Endothelial cell (in vitro differentiated cells): ENCODE measurements at regions not wholly inside any gene's neighbourhood (a gene's known extent, or its start where the extent isn't known, plus 50 kb on each side); places are given as distances from the start of the nearest gene placed in this dataset.

ENCODE experiments used
- DNase-seq: peaks from one replicate; pipeline ENCODE4 v3.0.0; 2021; ENCODE audit warnings: low spot score
- H3K27ac Mint-ChIP-seq: one replicate; pipeline ENCODE4 v1.8.0; 2021; ENCODE audit warnings: mixed read lengths, inconsistent platforms; ENCODE audit not compliant: unreplicated experiment
- H3K27me3 Mint-ChIP-seq: one replicate; pipeline ENCODE4 v1.8.0; 2021; ENCODE audit warnings: mild to moderate bottlenecking, moderate library complexity, mixed read lengths, inconsistent platforms; ENCODE audit not compliant: unreplicated experiment
- H3K36me3 Mint-ChIP-seq: one replicate; pipeline ENCODE4 v1.8.0; 2021; ENCODE audit warnings: mild to moderate bottlenecking, low read depth, mixed read lengths, inconsistent platforms; ENCODE audit not compliant: unreplicated experiment
- H3K4me1 Mint-ChIP-seq: one replicate; pipeline ENCODE4 v1.8.0; 2021; ENCODE audit warnings: mild to moderate bottlenecking, mixed read lengths, inconsistent platforms; ENCODE audit not compliant: unreplicated experiment
- H3K4me3 Mint-ChIP-seq: one replicate; pipeline ENCODE4 v1.8.0; 2021; ENCODE audit warnings: mild to moderate bottlenecking, mixed read lengths, inconsistent platforms; ENCODE audit not compliant: unreplicated experiment
- H3K9me3 Mint-ChIP-seq: one replicate; pipeline ENCODE4 v1.8.0; 2021; ENCODE audit warnings: mixed read lengths, inconsistent platforms; ENCODE audit not compliant: unreplicated experiment
- CTCF ChIP-seq: fragments of 200-600 bp; sonication (generic); IDR thresholded peaks from one replicate; pipeline ENCODE4 v1.5.0; 2021; ENCODE audit warnings: antibody characterized with exemption; ENCODE audit not compliant: unreplicated experiment

DNA sequence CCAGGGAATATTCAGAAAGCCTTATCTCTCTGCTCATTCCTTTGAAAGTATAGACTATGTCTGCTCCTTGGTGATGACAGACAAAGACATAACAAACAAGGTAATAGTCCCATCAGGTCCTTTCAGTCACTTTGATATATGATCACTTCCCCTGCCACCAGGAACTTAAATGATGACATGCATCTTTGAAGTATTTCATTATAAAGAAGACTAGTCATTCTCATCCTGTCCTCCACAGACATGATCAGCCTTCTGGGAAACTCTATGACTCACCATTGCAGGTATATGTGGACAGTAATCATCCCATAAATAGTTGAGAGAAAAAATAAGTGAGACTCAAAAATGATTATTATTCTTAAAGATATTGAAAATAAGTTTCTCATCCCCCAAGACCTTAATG, 117.5 kb upstream of the VCX2 start:
- DNase-seq = no peak
- Mint-ChIP-seq H3K4me3 (no peak overlapping the region), H3K27ac (no peak overlapping the region), H3K4me1 (peaks cover 10% of the 10 kb centered on the region), H3K9me3 (no peaks in the 10 kb centered on the region), H3K27me3 (no peaks in the 10 kb centered on the region), H3K36me3 (no peaks in the 10 kb centered on the region)
- no peak for TF ChIP-seq CTCF

DNA sequence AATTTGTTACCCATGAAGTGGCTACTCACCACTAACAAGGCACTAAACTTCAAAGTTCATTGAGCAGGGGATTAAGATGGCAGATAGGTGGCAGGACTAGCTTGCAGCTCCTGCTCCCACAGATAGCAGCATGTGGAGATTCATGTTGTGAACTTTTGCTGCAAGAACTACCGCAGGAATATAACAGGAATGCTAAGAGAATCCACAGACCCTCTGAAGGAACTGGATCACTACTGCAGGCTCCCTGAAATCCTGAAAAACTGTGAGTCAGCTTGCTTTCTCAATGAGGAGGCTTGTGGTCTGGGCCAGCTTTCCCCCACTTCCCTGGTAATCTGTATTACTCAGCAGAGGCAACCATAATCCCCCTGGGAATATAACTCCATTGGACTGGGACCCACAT, 118.5 kb upstream of the VCX2 start:
- no peak for TF ChIP-seq CTCF
- Mint-ChIP-seq H3K4me1 (peaks cover 7% of the 10 kb centered on the region), H3K27ac (no peak overlapping the region), H3K27me3 (no peaks in the 10 kb centered on the region), H3K36me3 (no peaks in the 10 kb centered on the region), H3K9me3 (no peaks in the 10 kb centered on the region), H3K4me3 (no peak overlapping the region)
- no peak for DNase-seq

GRCh38 chrX:8297766-8298165, 126.7 kb upstream of the VCX2 start:
- H3K4me1 Mint-ChIP-seq = no peaks in the 10 kb centered on the region
- no peaks in the 10 kb centered on the region for H3K9me3 Mint-ChIP-seq
- H3K27ac Mint-ChIP-seq = no peak overlapping the region
- no peak overlapping the region for H3K4me3 Mint-ChIP-seq
- no peaks in the 10 kb centered on the region for H3K36me3 Mint-ChIP-seq
- DNase-seq = no peak
- H3K27me3 Mint-ChIP-seq = no peaks in the 10 kb centered on the region
- no peak for TF ChIP-seq CTCF

DNA sequence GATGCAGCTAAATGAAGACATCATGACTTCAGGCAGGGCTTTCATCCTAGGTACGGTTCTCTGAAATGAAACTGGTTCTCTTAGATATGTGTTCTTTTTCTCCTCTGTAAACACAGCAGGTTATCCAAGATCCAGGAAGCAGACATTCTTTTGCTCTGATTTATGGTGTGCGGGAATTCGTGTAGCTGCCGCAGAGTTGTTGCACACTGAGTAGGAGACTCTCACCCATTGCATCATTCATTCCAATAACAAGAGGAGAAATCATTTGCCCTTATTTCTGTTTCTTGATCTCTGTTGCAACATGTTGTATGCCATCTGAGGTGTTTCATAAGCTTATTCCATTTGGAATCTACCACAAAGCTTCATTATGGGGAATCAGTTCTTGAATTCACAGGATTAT, 133.6 kb upstream of the VCX2 start:
- no peaks in the 10 kb centered on the region for H3K9me3 Mint-ChIP-seq
- no peak overlapping the region for H3K27ac Mint-ChIP-seq
- no peak overlapping the region for H3K4me3 Mint-ChIP-seq
- no peak for DNase-seq
- peaks cover 2% of the 10 kb centered on the region for H3K27me3 Mint-ChIP-seq
- H3K4me1 Mint-ChIP-seq = no peaks in the 10 kb centered on the region
- no peak for TF ChIP-seq CTCF
- H3K36me3 Mint-ChIP-seq = no peaks in the 10 kb centered on the region

- DNase-seq = no peak
- no peaks in the 10 kb centered on the region for H3K36me3 Mint-ChIP-seq
- H3K4me3 Mint-ChIP-seq = no peak overlapping the region
- TF ChIP-seq CTCF = no peak
- H3K27me3 Mint-ChIP-seq = peaks cover 2% of the 10 kb centered on the region
- H3K27ac Mint-ChIP-seq = no peak overlapping the region
- H3K4me1 Mint-ChIP-seq = no peaks in the 10 kb centered on the region
- H3K9me3 Mint-ChIP-seq = no peaks in the 10 kb centered on the region
These were observed 134.3 kb upstream of the VCX2 start for GRCh38 chrX:8305350-8305749.
